NAMALWA (cell line): ENCODE measurements at regions not wholly inside any gene's neighbourhood (a gene's known extent, or its start where the extent isn't known, plus 50 kb on each side); places are given as distances from the start of the nearest gene placed in this dataset.
"Not testable (repeated sequence)": the region's sequence is repeated elsewhere in the genome, so short reads cannot be mapped to it uniquely, and the experiment has no call there.

Source experiments
- DNase-seq: peaks from one replicate; pipeline ENCODE4 v3.0.0-alpha.2; 2015; ENCODE audit warnings: low spot score

DNA sequence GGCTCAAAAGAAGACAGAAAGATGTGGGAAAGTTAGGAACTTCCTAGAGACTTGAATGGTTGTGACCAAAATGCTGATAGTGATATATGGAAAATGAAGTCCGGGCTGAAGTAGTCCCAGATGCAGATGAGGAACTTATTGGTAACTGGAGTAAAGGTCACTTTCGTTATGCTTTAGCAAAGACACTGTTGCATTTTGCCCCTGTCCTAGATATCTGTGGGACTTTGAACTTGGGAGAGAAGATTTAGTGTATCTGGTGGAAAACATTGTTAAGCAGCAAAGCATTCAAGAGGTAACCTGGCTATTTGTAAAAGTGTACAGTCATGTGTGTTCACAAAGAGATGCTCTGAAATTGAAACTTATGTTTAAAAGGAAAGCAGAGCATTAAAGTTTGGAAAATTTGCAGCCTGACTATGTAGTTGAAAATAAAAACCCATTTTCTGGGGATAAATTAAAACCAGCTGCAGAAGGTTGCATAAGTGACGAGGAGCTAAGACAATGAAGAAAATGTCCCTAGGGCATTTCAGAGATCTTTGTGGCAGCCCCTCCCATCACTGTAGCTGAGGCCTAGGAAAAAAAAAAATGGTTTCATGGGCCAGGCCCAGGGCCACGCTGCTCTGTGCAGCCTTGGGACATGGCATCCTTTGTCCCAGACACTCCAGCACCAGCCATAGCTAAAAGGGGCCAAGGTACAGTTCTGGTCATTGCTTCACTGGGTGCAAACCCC lies 1692.2 kb downstream of the HACE1 start:
- DNase-seq, result no peak

DNA sequence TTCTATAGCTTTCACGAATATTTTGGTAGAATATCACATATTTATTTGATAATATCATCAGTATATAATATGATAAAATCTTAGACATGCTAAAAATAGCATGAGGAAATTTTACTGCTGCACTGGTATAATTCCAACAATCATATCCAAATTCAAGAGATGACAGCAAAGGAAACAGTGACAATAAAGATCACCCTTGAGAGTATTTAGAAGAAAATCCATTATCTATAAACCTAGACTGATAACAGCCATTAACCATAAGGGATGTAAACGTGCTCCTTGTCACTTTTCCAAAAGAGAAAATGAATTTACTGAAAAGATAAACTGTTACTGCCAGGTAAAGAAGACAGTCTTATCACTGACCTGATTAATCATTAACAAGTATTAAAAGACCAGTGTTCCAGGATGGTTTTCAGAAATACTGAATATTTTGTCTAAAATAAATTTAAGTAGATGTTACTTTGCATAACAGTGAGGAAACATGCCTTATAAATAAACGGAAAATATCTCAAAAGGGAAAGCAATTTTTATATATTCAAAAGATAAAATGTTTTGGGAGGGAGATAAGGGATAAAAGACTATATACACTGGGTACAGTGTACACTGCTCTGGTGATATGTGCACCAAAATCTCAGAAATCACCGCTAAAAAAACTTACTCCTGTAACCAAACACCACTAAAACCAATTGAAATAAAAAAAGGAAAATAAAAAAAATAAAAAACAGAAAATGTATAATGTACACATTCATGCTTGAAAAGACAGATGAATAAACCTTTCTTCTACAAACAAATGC lies 1704.7 kb downstream of the HACE1 start:
- no peak for DNase-seq

DNA sequence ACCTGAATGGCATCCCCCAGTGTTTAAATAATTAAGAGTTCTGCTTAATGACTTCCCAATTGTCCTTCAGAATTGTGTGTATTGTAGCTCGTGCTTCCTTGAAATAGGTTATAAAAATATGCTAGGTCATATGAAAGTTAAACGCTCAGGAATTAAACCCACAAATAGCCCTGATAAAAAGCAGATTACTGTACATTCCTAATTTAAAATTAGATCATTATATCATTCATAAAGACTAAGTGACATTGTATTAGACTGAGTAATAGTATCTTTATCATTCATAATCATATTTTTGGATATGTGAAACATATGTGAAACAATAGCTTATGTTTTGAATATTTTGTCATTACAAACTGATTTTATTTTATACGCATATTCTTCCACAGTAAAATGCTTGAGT lies 1706.7 kb downstream of the HACE1 start:
- no peak for DNase-seq

- no peak for DNase-seq
Observed at GRCh38 chr6:103142902-103143301, 1716.8 kb downstream of the HACE1 start.

DNA sequence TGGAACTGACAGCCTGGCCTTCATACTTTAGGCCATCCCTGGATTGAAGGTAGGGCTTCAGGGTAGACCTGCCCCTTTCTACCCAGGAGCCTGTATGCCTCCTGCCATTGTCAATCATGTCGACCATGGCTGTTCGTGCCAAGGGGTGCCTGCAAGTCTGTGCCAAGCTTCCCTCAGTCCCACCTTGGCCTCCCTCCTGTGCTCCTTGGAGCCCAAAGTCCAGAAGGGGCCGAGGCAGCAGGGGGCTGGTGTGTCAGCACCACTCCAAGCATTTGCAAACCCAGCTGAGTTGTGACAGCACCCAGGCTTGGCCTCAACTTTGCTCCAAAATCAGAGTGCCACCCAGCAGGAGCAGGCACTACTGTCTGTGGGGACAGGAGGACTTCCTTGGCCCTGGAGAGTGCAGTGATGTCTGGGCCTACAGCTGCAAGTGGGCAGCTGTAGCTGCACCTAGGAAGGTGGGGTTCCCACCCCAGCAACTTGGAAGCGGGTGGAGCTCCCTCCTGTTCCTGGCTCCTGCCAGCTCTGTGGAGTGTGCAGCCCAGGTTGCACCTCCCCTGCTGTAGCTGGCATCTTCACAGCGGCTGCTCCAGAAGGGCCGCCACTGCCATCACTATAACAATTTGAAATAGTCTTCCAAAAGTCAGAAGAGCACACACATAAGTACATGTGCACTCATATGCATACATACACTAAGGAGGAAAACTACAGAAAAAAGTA lies 1719.3 kb downstream of the HACE1 start:
- no peak for DNase-seq

DNA sequence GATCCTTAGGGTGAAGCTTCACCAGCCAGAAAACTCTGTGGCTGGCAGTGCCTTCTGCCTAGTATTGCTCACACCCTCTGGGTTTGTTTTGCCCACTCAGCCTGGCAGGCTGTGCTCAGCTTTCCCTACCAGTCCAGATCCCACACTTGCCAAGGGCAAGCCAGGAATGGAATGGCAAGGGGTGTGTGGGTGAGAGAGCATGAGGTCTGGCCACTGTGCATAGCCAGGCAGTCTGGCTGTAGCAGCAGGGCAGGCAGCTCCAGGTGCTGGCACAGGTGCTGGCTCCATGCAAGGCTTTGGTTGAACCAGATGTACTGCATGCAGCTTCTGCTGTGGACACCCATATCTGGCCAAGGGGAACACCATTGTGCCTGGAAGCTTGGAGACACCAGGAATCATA lies 1720.3 kb downstream of the HACE1 start:
- DNase-seq, result no peak

GRCh38 chr6:103124471-103124870 lies 1731.0 kb downstream of the GRIK2 start:
- no peak for DNase-seq

DNA sequence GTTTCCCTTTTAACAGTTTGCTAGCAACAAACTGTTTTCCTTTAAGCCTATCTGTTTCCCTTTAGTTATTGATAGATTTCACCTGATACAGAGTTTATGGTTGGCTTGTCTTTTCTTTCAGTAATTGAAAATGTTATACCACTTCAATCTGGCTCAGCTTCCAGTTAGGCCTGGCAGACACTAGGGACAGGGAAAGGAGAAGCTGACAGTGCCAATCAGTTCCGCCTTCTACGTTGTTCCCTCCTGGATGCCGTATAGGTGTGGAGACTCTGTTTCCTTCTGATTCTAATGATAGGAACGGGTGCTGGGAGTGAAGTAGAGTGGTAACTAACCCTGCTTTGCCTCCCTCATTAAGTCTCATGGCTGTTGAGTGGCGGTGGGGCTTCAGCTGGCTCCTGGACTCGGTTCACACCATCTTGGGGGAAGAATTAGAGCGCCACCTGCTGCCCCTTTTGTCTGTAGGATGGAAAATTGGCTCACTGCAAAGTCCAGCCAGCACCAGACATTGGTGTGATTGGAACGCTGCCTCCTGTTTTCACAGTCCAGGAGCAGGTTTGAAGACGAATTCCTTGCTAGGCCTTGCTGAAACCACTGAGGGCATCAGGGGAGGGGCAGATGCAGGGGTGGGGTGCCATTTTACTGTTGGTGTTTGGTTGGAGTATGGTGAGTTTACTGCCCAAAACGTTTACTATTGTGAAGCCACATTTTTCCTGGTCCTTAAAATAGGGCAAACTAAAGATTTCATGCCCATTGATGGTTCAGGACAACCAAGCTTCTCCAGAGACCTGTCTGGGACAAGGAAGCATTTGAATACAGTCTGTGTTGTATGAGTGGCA lies 1729.5 kb downstream of the GRIK2 start:
- DNase-seq, result peak; percentile 67

DNA sequence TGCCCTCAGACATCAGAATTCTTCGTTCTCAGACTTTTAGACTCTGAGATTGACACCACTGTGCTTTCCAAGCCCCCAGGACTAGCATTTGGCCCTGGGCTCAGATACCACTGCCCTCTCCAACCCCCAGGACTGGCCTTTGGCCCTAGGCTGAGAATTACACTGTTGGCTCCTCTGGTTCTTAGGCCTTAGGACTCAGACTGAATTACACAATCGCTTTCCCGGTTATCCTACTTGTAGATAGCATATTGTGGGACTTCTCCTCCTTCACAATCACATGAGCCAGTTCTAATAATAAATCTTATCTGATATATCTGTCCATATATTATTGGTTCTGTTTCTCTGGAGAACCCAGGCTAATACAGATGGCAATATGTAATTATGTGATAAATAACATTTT lies 1725.5 kb downstream of the GRIK2 start:
- no peak for DNase-seq

DNA sequence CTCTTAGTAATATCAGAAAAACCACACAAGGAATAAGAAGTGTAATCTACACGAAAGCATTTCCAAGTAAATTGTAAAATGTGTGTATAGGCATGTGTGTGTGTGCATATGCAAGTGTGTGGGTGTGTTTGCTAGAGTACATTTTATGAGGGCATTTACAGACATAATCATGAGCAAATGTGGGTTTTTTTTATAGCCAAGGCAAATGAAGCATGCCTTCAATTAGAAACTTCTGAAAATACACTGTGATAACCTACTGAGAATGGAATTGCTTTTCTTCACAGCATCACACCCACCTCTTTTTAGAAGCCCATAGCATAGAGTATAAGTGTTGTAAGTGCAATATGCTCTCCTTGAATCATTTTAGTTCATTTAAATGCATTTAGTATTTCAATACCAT lies 1721.1 kb downstream of the GRIK2 start:
- DNase-seq, result no peak

GRCh38 chr6:103113416-103113815 lies 1719.9 kb downstream of the GRIK2 start:
- DNase-seq, result no peak

GRCh38 chr6:103107985-103108384 lies 1714.5 kb downstream of the GRIK2 start:
- DNase-seq, result no peak

GRCh38 chr6:103105686-103106085 lies 1712.2 kb downstream of the GRIK2 start:
- no peak for DNase-seq

DNA sequence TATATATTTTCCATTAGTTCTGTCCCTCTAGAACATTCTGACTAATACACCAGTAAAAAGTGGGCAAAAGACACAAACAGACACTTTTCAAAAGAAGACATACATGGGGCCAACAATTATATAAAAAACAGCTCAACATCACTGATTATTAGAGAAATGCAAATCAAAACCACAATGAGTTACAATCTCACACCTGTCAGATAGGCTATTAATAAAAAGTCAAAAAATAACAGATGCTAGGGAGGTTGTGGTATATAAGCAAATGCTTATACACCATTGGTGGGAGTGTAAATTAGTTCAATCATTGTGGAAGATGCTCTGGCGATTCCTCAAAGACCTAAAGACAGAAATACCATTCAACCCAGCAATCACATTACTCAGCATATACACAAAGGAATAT lies 1707.8 kb downstream of the GRIK2 start:
- no peak for DNase-seq

DNA sequence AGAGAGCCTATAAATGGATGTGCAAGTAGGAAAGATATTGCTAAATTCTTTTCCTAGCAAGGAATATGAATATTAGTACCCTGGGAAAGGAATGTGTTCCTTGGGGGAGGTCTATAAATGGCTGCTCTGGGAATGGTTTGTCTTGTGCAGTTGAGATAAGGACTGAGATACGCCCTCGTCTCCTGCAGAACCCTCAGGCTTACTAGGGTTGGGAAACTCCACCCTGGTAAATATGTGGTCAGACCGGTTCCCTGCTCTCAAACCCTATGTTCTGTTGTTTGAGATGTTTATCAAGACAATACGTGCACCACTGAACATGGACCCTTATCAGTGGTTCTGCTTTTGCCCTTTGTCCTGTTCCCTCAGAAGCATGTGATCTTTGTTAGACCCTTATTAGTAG lies 1698.9 kb downstream of the GRIK2 start:
- DNase-seq, result not testable (repeated sequence)

DNA sequence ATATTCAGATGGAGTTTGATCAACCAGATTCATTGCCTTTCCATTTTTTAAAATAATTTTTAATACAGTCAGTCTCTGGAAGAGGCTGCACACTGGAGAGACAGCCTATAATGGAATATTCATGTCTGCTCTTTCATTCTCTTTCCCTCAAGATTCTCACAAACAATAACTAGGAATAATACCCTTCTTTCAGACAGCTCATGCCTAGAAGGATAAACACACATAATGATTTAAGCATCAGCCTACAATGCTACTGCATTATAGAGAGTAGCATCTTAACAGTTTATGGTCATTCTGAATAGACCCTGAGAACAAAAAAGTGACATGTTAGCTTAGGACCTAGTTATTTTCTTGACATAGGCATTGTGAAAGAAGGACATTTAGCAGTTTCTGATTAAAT lies 1692.3 kb downstream of the GRIK2 start:
- DNase-seq, result no peak

DNA sequence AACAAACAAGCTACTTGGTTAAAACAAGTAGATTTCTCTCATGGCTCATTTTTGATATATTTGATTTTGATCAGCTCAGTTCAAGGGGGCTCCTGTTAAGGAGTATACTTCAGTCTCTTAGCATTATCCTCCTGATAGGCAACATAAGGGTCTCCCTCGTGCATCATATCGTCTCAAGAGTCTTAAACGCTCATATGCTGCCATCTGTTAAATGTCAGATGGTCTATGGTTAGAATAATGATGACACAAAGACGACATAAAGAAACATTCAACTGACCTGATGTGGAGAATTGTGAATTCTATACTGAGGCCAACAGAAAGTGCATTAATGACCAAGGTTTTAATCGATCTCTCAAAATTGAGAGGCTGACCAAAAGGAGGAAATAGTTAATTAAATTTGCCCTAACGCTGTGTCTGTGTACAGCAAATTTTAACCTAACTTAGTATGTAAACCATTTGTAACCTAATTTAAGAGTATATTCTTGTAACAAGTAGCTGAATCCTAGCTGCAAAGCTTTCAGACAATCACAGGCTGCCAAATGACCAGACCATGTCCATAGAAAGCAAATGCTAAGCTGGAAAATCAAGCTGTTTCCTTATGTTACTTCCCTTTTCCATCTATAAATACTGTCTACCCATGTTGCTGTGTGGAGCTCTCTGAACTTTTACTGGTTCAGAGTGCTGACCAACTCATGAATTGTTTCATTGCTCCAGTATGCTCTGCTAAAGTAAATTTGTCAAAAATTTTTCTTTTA lies 1688.5 kb downstream of the GRIK2 start:
- DNase-seq, result no peak

DNA sequence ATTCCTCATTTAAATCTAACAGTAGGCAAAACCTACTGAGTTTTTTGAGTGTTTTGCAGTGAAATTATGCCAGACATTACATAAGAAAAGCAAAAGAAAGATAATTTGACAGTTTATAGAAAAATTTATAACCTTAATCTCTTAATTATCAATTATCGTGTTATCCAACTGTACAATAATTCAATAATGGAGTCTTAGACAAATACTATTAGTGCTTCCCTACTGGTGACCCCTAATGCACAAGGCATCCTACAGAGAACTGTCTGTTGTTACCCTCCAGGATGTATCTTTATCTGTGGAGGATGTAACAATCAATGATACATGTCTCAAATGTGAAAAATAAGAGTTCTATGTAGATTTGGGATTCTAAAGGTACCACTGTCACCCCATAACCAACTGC lies 1687.6 kb downstream of the GRIK2 start:
- no peak for DNase-seq

- no peak for DNase-seq
Observed at GRCh38 chr6:103080497-103080896, 1687.0 kb downstream of the GRIK2 start.

- peak; percentile 4 for DNase-seq
Observed at GRCh38 chr6:103079867-103080266, 1686.4 kb downstream of the GRIK2 start.

DNA sequence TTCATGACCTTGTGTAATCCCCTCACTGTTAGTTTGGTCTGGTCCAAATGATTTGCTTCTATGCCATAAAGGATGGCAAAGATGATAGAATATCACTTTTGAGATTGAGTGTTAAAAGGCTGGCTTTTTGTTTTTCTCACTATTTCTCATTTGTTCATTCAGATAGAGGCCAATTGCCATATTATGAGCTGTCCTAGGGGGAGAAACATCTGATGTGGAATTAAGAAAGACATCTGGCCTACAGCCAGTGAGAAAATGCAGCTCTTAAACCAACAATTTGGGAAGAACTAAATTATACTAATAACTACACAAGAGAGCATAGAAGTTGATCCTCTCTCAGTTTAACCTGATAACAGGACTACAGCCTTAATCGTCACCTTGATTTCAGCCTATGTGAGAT lies 1668.6 kb downstream of the GRIK2 start:
- no peak for DNase-seq
